ENCODE measurements at regions not wholly inside any gene's neighbourhood (a gene's known extent, or its start where the extent isn't known, plus 50 kb on each side); places are given as distances from the start of the nearest gene placed in this dataset.
A peak's percentile ranks its signal among the peaks of the same experiment; 100 is the strongest.
"Not testable (repeated sequence)": the region's sequence is repeated elsewhere in the genome, so short reads cannot be mapped to it uniquely, and the experiment has no call there.

DNA sequence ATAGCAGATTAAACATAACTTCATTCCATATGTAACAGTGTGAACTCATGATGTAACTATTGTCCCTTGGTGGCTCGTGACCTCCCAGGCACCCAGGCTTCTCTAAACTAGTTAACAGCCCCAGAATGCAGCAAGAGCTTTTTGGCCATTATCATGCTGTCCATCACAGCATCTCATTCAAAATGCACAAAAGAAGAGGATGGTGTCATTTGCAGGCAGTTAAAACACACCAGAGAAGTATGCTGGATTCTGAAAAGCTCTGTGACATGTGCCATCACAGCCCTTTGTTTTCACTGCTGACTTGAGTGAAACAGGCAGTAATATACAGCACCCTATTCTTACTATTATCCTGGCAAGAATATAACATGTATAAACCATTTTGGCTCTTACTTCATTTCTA is 117.6 kb upstream of the CHMP2B start:
- no peak for DNase-seq (ENCODE audit: low read depth)

DNA sequence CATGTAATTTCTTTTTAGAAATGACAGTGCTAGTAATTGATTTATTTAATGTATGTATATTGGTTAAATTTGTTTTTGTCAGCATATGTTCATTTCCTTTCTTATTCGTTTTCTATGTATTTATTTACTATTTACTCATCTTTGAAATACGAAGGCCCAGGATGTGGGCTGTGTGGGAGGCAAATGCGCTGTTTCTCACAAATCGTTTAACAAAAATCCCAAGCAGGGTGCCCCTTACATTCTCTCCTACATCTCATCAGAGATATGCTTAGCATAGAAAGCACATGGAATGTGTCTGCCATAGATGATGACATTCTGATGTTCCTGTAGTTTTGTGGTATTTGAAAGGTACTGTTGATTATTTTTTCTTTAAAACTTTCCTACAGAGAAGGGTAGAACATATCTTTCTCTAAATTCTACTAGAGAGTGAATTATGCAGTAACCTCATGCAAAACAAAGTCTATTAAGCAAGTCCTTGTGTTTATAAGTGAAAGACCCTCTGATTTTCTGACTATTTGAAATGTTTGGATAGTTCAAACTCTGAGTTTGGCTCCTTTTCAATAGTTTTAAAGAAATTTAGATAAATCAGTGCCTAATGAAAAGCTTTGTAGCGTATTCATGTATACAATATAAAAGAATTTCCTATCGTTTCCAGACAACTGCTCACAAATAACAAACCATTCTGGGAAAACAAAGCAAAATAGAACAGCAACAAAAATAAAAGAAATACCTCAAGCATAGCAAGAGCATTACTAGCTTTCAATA is 111.1 kb upstream of the VGLL3 start:
- no peak for DNase-seq (ENCODE audit: low read depth)

DNA sequence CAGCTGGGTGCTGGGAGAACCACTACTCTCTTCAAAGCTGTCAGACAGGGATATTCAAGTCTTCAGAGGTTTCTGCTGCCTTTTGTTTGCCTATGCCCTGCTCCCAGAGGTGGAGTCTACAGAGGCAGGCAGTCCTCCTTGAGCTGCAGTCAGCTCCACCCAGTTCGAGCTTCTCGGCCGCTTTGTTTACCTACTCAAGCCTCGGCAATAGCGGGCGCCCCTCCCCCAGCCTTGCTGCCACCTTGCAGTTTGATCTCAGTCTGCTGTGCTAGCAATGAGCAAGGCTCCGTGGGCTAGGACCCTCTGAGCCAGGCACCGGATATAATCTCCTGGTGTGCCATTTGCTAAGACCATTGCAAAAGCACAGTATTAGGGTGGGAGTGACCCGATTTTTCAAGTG is 106.8 kb upstream of the VGLL3 start:
- DNase-seq (ENCODE audit: low read depth) = not testable (repeated sequence)

DNA sequence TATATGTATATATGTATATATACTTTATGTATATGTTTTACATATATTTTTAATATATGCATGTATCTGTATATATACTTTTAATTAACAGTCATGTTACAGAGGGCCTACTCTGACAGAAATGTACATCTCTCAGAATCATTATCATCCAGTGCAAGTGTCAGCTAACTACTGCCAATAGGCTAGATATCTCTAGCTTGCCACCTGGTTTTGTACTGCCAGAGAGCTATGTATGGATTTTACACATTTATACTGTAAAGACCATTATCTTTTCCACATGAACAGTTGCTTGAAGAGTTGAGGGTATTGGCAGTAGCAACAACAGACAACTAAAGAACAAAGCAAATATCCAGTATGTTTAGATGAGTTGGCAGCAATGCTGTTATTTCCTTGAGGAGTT is 99.7 kb upstream of the VGLL3 start:
- no peak for DNase-seq (ENCODE audit: low read depth)

DNA sequence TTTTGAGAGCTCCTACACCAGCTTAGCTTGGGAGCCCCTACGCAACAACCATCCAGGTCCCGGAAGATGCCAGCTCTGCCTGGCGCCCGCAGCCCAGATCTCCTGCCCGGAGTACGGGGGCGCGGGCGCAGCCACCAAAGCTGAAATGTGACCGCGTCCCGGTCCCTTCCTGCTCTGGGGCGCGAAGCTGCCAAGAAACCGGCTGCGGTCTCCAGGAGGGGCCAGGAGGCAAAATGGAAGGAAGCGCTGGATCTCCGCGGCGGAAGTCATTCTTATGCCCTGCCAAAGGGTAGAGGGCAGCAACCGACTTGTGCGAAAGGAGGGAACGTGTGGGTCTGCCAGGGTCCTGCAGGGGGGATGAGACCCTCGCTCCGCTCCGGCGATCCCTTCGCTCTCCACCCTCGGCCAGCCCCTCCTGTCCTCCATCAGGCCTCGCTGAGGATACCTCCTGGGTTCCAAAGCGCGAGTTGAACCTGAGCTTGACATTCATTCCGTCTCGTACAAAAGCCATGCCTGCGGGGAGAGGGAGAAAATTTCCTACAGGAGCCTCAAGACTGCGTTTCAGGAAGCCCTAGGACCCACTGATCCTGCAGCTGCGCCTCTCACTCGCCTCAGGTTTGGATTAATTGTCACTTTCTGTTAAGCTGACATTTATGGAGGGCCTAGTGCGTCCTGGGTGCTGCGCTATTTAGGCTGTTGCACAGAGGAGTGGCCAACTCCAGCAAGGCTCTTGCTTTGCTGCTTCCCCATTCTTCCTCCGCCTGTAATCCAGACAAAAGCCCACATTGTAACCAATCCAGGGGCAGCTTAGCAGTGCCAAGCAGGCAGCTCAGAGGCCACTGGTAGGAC is 98.3 kb upstream of the VGLL3 start:
- peak; percentile 91 for DNase-seq (ENCODE audit: low read depth)

DNA sequence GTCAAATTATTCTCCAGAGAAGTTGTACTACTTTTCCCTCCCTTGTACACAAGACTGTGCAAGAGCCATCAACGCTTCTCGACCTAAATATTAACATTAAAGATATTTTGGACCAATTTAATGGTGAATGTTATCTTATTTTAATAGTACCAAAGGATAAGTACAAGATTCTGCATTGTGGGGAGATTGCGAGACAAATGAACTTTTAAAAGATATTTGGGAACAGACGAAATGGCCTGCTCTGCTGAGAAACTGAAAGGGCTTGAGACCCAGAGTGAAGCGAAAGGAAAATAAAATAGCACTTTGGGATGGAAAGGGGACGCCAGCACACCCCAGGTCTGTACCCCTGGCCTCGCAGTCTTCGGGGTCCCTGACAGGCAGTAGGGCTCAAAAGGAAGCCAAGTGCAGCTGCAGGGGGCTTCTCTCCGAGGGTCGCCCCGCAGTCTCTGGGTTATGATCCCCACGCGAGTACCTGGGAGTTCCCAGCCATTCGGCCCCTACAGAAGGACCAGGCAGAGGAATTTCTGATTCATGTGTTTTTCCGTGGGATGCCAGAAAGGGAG is 97.6 kb upstream of the VGLL3 start:
- DNase-seq (ENCODE audit: low read depth) = no peak

DNA sequence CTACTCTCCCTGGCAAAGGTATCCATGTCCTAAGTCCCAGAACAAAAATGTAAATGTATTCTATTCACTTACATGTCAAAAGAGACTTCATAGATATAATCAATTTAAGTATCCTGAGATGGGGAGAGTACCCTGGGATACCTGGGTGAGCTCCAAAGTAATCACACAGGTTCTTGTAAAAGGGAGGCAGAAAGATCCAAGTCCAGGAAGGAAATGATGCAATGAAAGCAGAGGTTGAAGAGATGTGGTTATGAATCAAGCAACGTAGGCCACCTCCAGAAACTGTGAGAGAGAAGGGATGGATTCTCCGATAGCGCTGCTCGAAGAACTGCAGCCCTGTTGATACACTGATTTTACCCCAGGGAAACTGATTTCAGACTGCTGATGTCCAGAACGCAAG is 93.9 kb upstream of the VGLL3 start:
- no peak for DNase-seq (ENCODE audit: low read depth)

DNA sequence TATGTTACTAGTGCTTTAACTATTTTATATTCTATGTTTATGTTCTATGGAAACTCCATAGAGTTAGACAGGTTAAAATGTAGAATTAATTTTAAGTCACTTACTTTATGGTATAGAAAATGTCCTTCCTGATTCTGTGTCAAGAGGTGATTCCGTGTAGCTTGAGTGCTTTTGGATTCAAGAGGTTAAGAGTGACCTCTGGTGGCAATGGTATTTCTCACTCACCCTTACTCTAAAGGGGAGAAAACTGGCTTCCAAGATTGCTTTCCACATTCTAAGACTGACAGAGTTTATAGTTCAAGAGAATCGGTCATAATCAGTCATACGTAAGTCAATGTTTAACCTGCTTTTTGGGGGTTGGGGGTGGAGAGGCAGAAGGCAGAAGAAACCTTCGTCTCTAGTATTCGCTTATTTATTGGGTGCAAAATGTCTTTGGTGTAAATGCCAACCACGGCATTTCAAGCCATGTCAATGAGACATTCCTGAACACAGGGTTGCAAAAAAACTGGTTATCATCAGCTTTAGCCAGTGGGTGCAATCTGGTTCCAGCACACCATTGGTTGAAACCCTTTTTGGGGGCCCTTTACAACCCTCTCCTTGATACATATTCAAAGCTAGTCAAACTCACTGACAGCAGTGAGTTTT is 92.0 kb upstream of the VGLL3 start:
- DNase-seq (ENCODE audit: low read depth) = peak; percentile 79

DNA sequence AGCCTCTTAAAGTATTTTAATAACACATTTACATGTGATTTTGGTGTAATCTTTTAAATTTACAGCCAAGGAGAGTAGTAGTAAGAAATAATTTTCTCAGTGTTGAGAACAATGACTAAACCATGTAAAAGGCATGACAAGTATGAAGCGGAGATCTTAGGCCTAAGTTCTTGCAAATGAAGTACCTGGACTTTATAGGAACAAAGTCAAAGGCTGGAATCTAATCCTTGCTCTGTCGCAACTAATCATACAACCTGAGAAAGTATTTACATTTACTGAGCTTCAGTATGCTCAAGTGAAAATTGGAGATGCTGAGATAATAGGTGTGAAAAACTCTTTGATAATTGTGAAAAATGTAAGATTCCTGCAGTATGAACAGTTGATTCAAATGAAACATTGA is 86.4 kb upstream of the VGLL3 start:
- no peak for DNase-seq (ENCODE audit: low read depth)

DNA sequence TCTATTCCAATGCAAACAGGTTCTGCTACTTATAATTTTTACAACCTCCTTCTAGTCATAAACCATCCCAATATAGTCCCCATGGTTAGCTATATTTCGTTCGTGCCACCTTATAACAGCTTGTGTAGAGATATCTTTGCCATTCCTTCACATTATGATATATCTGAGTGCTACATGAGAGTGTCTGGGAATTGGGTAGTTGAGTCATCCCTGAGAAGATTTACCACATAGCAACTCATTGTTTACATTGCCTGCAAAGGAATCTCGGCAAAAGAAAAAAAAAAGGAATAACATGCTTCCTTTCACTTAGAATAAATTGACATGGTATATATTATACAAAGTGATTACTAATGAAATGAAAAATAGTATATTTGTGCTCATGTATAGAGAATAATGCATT is 86.0 kb upstream of the VGLL3 start:
- peak; percentile 1 for DNase-seq (ENCODE audit: low read depth)

DNA sequence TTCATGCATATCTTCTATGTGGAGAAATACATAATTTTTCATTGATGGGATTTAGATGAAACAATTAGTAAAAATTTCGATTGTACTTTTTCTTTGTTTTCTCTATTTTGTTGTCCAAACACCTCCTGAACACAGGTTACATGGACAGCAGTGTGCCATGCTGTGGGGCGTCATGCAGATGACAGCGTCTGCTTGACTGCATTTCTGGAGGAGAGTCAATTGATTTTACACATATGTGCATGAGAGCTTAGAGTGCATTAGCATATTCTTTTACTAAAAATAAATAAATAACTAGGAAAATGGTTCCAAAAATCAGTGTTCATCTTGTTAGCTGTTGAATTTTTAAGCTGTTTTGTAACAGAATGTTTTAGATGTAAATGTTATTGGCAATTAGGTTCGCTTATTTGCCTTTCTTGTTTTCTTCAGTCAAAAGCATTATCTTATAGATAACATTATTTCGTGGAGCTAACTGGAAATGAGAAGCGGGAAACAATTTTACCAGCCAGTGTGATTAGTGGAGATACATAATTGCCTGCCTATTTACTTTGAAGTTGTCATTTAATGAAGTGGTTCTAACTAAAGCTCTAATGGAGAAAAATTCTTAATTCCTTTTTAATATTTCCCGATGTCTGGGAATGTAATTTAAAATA is 82.7 kb upstream of the VGLL3 start:
- no peak for DNase-seq (ENCODE audit: low read depth)

DNA sequence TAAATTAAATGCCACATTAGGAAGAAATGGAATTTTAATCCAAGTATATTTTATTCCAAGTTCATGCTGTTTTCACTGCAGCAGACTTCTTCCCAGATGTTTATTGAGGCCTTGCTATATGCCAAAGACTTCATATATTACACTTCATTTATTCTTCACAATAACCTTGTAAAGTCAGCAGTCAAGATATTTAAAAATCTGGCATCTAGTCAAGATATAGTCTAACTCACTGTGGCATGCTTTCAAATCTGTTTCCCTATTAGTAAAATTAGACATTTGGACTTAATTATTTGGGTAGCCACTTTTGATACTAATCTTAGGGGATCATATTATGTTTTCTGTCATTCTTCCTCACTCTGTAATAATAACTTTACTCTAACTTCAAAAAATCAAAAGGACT is 81.5 kb upstream of the VGLL3 start:
- no peak for DNase-seq (ENCODE audit: low read depth)

DNA sequence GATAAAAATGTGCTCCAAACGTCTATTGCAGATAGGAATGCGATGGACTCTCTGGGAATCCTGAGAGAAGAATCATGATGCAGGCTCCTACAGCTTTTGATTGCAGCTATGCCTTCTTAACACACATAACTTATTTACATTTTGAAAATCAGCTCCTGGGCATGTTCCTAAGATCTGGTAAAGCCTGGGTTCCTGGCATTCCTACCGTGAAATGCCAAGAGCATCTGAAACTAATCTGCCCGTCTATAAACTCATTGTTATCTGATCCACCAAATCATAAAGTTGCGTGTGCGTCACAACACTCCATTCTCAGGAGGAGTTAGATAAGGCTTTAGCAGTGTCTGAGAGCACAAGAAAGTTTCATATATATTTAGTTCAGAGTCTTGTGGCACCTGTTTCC is 79.0 kb upstream of the VGLL3 start:
- DNase-seq (ENCODE audit: low read depth) = no peak

DNA sequence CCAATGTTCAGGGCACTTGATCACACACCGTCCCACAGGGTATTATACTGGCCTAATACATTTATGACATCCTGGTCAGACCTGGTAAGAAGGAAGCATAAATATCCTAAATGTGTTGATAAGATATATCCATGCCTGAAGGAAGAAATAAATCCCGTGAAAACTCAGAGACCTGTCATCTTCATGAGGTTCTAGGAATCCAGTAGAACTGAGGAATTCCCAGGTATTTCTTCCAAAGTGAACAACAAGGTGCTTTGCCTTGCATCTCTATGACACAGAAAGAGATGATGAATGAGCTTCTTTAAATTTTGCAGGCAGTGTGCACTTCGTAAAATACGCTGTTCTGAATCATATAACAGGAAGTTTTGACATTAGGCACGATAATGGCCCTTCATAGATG is 78.1 kb upstream of the VGLL3 start:
- no peak for DNase-seq (ENCODE audit: low read depth)

DNA sequence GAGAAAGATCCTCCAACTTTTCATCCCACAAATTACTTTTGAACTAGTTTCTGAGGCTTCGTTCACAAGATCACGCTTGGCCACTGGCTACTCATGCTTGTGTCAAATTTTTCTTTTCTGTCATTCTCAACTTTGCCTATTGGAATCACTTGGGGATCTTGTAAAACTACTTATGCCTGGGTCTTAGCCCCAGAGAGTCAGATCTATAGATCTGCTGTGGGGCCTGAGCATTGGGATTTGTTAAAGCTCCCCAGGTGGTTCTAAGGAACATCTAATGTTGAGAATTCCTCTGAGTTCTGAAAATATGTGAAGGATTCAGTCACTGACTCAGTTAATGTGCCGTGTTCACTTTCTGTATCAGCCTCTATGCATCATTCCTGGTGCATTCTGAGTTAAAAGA is 71.7 kb upstream of the VGLL3 start:
- no peak for DNase-seq (ENCODE audit: low read depth)

DNA sequence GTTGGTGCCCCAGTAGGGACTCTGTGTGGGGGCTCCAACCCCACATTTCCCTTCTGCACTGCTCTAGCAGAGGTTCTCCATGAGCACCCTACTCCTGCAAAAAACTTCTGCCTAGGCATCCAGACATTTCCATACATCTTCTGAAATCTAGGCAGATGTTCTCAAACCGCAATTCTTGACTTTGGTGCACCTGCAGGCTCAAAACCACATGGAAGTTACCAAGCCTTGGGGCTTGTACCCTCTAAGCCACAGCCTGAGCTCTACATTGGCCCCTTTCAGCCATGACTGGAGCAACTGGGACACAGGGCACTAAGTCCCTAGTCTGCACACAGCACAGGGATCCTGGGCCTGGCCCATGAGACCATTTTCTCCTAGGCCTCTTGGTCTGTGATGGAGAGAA is 66.5 kb upstream of the VGLL3 start:
- no peak for DNase-seq (ENCODE audit: low read depth)

DNA sequence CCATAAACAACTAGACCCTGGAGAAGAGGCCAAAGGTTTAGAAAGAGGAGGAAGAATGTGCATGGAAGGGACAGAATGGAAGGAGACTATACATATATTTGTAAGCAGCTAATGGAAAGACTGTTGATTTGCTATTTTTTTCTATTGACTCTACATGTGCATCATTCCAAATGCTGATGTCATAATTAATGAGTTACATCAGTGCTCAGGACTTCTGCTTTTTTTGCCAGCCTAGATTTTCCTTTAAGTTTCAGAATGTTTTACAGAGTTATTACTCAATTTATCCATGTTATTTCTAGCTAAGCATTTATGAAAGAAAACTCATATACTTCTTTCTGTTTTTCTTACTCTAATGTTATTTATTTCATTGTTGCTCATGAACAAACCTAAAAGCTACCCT is 62.6 kb upstream of the VGLL3 start:
- no peak for DNase-seq (ENCODE audit: low read depth)

DNA sequence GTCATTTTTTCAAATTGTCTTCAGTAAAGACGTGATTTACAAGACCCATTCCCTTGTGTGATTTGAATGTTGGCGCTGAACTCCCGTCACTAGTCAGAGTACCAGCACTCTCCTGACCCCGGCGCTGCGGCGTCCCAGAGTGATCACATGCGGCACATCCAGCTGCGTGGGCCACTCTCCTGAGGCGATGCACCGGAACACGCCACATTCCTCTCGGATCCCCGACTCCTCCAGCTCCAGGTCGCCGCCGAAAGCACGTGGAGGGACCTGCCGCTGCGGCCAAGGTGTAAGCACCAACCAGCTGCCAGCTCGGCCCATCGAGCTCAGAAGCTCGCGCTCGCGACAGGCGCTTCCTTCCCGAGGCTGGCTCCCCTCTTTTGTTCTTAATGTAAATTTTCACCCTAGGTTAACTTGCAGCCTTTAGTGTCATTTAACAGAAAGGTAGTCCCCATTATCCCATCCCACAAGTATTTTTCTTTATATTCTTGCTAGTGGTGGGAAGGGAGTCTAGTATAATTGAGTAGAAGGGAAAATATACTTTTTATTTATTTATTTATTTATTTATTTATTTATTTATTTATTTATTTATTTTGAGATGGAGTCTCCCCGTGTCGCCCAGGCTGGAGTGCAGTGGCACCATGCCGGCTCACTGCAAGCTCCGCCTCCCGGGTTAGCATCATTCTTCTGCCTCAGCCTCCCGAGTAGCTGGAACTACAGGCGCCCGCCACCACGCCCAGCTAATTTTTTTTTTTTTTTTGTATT is 61.7 kb upstream of the VGLL3 start:
- DNase-seq (ENCODE audit: low read depth) = no peak

DNA sequence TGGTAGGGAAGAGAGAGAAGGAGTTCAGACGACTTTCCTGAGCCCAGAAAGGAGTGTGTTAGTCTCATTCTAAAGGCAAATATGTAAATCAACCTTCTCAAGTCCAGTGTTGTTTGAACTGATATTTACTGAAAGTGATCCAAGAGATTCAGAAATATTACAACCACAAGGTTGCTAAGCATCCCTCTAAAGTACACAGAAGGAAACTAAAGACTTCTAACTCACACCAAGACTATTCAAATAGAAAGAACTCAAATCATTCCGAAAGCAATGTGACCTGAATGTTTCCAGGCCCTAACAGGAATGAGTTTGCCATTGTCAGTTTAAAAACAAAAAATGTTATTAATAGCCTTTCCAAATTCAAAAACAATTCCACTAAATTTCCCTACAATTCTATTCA is 56.9 kb upstream of the VGLL3 start:
- DNase-seq (ENCODE audit: low read depth) = no peak

DNA sequence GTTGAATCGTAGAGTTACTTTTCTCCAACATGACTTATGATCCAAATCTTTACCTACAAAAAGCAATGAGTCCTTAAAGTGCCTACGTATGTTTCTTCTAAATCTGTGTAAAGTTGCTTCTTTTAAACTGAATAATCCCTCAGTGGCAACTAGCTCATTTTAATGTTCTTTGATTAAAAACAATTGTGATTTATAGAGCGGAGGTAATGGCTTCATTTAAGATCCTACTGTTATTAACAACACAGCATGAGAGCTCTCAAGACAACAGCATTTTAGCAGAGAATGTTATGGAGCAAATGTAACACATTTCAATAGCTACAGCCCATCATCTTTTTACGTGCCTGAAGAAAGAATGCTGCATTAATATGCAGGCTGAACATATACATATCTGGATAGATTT is 55.3 kb upstream of the VGLL3 start:
- DNase-seq (ENCODE audit: low read depth) = no peak

DNA sequence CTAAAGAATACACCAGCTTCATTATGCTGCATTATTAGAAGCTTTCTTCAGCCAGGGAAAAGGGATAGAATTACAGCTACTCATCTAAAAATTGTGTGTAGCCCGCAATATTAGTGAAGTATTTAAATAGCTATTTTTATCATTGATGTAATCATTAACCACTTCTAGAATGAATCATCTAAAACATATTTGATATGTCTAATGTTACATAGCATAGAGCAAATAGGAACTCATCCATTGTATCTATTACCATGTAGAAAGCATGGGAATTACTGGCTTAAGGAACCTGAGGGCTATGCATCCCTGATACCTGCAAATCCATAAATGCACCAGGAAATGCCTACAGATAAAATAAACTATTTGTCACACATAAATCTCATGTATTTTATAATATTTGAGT is 54.5 kb upstream of the VGLL3 start:
- DNase-seq (ENCODE audit: low read depth) = no peak

Measured in myocyte (in vitro differentiated cells).